ENCODE measurements at regions not wholly inside any gene's neighbourhood (a gene's known extent, or its start where the extent isn't known, plus 50 kb on each side); places are given as distances from the start of the nearest gene placed in this dataset.
"Not testable (repeated sequence)": the region's sequence is repeated elsewhere in the genome, so short reads cannot be mapped to it uniquely, and the experiment has no call there.

DNA sequence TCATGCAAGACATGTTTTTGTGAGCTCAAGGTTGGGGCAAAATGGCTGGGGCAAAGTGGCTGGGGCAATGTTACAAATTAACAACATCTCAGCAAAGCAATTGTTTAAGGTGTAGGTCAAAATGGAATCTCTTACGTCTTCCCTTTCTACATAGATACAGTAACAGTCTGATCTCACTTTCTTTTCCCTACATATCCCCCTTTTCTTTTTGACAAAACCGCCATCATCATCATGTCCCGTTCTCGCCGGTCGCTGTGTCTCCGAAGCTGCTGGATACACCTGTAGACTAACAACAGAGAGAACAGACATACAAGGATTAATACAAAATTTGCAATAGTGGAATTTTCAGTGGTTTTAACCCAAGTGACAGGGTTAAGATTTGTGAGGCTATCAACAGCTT lies 118.4 kb upstream of the LARP1 start:
- TF ChIP-seq, protein P1, sequence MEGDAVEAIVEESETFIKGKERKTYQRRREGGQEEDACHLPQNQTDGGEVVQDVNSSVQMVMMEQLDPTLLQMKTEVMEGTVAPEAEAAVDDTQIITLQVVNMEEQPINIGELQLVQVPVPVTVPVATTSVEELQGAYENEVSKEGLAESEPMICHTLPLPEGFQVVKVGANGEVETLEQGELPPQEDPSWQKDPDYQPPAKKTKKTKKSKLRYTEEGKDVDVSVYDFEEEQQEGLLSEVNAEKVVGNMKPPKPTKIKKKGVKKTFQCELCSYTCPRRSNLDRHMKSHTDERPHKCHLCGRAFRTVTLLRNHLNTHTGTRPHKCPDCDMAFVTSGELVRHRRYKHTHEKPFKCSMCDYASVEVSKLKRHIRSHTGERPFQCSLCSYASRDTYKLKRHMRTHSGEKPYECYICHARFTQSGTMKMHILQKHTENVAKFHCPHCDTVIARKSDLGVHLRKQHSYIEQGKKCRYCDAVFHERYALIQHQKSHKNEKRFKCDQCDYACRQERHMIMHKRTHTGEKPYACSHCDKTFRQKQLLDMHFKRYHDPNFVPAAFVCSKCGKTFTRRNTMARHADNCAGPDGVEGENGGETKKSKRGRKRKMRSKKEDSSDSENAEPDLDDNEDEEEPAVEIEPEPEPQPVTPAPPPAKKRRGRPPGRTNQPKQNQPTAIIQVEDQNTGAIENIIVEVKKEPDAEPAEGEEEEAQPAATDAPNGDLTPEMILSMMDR (CRISPR knock-in tag; IDR thresholded peaks at IDR 0.05), result not testable (repeated sequence)
- TF ChIP-seq, protein P2, sequence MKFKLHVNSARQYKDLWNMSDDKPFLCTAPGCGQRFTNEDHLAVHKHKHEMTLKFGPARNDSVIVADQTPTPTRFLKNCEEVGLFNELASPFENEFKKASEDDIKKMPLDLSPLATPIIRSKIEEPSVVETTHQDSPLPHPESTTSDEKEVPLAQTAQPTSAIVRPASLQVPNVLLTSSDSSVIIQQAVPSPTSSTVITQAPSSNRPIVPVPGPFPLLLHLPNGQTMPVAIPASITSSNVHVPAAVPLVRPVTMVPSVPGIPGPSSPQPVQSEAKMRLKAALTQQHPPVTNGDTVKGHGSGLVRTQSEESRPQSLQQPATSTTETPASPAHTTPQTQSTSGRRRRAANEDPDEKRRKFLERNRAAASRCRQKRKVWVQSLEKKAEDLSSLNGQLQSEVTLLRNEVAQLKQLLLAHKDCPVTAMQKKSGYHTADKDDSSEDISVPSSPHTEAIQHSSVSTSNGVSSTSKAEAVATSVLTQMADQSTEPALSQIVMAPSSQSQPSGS (CRISPR knock-in tag; IDR thresholded peaks at IDR 0.05), result not testable (repeated sequence)
- not testable (repeated sequence) for TF ChIP-seq CBX5 (CRISPR knock-in tag; IDR thresholded peaks at IDR 0.05; ENCODE audit: borderline replicate concordance); ARNT (IDR thresholded peaks at IDR 0.05); MEF2D (CRISPR knock-in tag; IDR thresholded peaks at IDR 0.05); POLR2A (IDR thresholded peaks at IDR 0.05; ENCODE audit: insufficient read depth in 1 of 2, low read depth in 2 of 2, low read length in 2 of 2); TAF1 (CRISPR knock-in tag; IDR thresholded peaks at IDR 0.05); ZNF296 (CRISPR knock-in tag; conservative IDR thresholded peaks at IDR 0.05); RAD21 (CRISPR knock-in tag; IDR thresholded peaks at IDR 0.05); SOX5 (CRISPR knock-in tag; IDR thresholded peaks at IDR 0.05; ENCODE audit: borderline replicate concordance); JUND (CRISPR knock-in tag; IDR thresholded peaks at IDR 0.05); ESRRA (CRISPR knock-in tag; IDR thresholded peaks at IDR 0.05; ENCODE audit: low read depth)
- TF ChIP-seq, protein P3, sequence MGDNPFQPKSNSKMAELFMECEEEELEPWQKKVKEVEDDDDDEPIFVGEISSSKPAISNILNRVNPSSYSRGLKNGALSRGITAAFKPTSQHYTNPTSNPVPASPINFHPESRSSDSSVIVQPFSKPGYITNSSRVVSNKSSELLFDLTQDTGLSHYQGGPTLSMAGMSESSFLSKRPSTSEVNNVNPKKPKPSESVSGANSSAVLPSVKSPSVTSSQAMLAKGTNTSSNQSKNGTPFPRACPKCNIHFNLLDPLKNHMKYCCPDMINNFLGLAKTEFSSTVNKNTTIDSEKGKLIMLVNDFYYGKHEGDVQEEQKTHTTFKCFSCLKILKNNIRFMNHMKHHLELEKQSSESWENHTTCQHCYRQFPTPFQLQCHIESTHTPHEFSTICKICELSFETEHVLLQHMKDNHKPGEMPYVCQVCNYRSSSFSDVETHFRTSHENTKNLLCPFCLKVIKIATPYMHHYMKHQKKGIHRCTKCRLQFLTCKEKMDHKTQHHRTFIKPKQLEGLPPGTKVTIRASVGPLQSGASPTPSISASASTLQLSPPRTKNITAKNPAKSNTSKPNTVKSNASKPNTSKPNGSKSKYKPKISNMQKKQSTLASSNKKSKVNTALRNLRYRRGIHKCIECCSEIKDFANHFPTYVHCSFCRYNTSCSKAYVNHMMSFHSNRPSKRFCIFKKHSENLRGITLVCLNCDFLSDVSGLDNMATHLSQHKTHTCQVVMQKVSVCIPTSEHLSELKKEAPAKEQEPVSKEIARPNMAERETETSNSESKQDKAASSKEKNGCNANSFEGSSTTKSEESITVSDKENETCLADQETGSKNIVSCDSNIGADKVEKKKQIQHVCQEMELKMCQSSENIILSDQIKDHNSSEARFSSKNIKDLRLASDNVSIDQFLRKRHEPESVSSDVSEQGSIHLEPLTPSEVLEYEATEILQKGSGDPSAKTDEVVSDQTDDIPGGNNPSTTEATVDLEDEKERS (CRISPR knock-in tag; IDR thresholded peaks at IDR 0.05), result not testable (repeated sequence)
- TF ChIP-seq, protein P4, sequence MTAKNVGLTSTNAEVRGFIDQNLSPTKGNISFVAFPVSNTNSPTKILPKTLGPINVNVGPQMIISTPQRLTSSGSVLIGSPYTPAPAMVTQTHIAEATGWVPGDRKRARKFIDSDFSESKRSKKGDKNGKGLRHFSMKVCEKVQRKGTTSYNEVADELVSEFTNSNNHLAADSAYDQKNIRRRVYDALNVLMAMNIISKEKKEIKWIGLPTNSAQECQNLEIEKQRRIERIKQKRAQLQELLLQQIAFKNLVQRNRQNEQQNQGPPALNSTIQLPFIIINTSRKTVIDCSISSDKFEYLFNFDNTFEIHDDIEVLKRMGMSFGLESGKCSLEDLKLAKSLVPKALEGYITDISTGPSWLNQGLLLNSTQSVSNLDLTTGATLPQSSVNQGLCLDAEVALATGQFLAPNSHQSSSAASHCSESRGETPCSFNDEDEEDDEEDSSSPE (CRISPR knock-in tag; IDR thresholded peaks at IDR 0.05), result not testable (repeated sequence)
